IMR-90 (cell line): ENCODE measurements at regions not wholly inside any gene's neighbourhood (a gene's known extent, or its start where the extent isn't known, plus 50 kb on each side); places are given as distances from the start of the nearest gene placed in this dataset.
A peak's percentile ranks its signal among the peaks of the same experiment; 100 is the strongest.

Experiments
- ATAC-seq: fragments of 200-7000 bp; cut with Tn5 transposase; 2 replicates; pipeline ENCODE4 v1.9.1; 2020; ENCODE audit warnings: low read depth, mild to moderate bottlenecking, moderate library complexity
- BruUV-seq: library from RNA; stranded (reverse); fragments of 400-500 nt; replicated peaks from 2 replicates; lab custom pipeline; 2021; lab: Mats Ljungman, UMichigan
- CTCF ChIA-PET: fragments of 300-600 bp; formaldehyde crosslinking; extraction: SDS; loops from one replicate; lab custom pipeline; 2021; ENCODE audit warnings: antibody characterized with exemption; lab: Yijun Ruan, JAX
- POLR2A ChIA-PET: fragments of 300-600 bp; sonication (Branson Sonifier 250); formaldehyde crosslinking; loops from one replicate; lab custom pipeline; 2022; ENCODE audit warnings: antibody characterized with exemption; ENCODE audit not compliant: unreplicated experiment; lab: Charles Lee
- DNase-seq: peaks from one replicate; pipeline ENCODE4 v3.0.0; 2013
- H2AFZ ChIP-seq: replicated peaks from 2 replicates; pipeline ENCODE3; 2013; ENCODE audit warnings: low read length, mild to moderate bottlenecking; ENCODE audit not compliant: poor library complexity
- H2AK5ac ChIP-seq: 2 replicates; pipeline ENCODE4 v1.6.1; 2013; ENCODE audit warnings: low read depth, low read length, inconsistent platforms
- H2AK9ac ChIP-seq: replicated peaks from 2 replicates; pipeline ENCODE3; 2013; ENCODE audit warnings: mild to moderate bottlenecking, low read depth, low read length, moderate library complexity; ENCODE audit not compliant: poor library complexity
- H2BK120ac ChIP-seq: 2 replicates; pipeline ENCODE4 v1.6.1; 2013; ENCODE audit warnings: low read depth, low read length, inconsistent platforms
- H2BK15ac ChIP-seq: 3 replicates; pipeline ENCODE4 v1.6.1; 2013; ENCODE audit warnings: low read depth, low read length, inconsistent platforms
- H2BK20ac ChIP-seq: 2 replicates; pipeline ENCODE4 v1.6.1; 2013; ENCODE audit warnings: low read depth, mild to moderate bottlenecking, inconsistent platforms, low read length, moderate library complexity
- H2BK5ac ChIP-seq: 2 replicates; pipeline ENCODE4 v1.6.1; 2013; ENCODE audit warnings: mild to moderate bottlenecking, low read depth, low read length, inconsistent platforms; ENCODE audit not compliant: poor library complexity, severe bottlenecking
- H3K14ac ChIP-seq: replicated peaks from 2 replicates; pipeline ENCODE4 v1.6.1; 2013; ENCODE audit warnings: low read depth, low read length, inconsistent platforms
- H3K18ac ChIP-seq: 2 replicates; pipeline ENCODE4 v1.6.1; 2013; ENCODE audit warnings: low read depth, low read length, control low read depth
- H3K23ac ChIP-seq: 2 replicates; pipeline ENCODE4 v1.6.1; 2013; ENCODE audit warnings: low read depth, low read length, inconsistent platforms
- H3K27ac ChIP-seq: 2 replicates; pipeline ENCODE4 v1.5.1; 2013; ENCODE audit warnings: mild to moderate bottlenecking, control low read depth, low read length; ENCODE audit not compliant: insufficient read depth
- H3K27me3 ChIP-seq: 2 replicates; pipeline ENCODE4 v1.6.1; 2013; ENCODE audit warnings: low read length; ENCODE audit not compliant: control insufficient read depth, insufficient read depth
- H3K36me3 ChIP-seq: 2 replicates; pipeline ENCODE4 v1.6.1; 2013; ENCODE audit warnings: low read length, mixed read lengths; ENCODE audit not compliant: control insufficient read depth, insufficient read depth
- H3K4ac ChIP-seq: 2 replicates; pipeline ENCODE4 v1.6.1; 2013; ENCODE audit warnings: low read depth, low read length, inconsistent platforms
- H3K4me1 ChIP-seq: 2 replicates; pipeline ENCODE4 v1.6.1; 2013; ENCODE audit warnings: low read length, mixed read lengths; ENCODE audit not compliant: control insufficient read depth, insufficient read depth
- H3K4me2 ChIP-seq: 2 replicates; pipeline ENCODE4 v1.6.1; 2013; ENCODE audit warnings: low read depth, mild to moderate bottlenecking, control low read depth, low read length, moderate library complexity
- H3K4me3 ChIP-seq: 2 replicates; pipeline ENCODE4 v1.5.1; 2013; ENCODE audit warnings: low read depth, mild to moderate bottlenecking, control low read depth, low read length, moderate library complexity; ENCODE audit not compliant: insufficient read depth
- H3K56ac ChIP-seq: 2 replicates; pipeline ENCODE4 v1.6.1; 2013; ENCODE audit warnings: low read length, inconsistent platforms; ENCODE audit not compliant: insufficient read depth; ENCODE audit errors: extremely low read depth
- H3K79me1 ChIP-seq, 2 experiments: 2 replicates each; pipeline ENCODE4 v1.6.1; 2013; ENCODE audit warnings: low read length in 2 of 2, inconsistent platforms in 1 of 2, low read depth in 1 of 2
- H3K9ac ChIP-seq: 2 replicates; pipeline ENCODE4 v1.6.1; 2013; ENCODE audit warnings: low read depth, low read length, control low read depth
- H3K9me1 ChIP-seq: 2 replicates; pipeline ENCODE4 v1.6.1; 2013; ENCODE audit warnings: low read length, inconsistent platforms; ENCODE audit not compliant: insufficient read depth
- H3K9me3 ChIP-seq: 2 replicates; pipeline ENCODE4 v1.6.1; 2013; ENCODE audit warnings: low read length; ENCODE audit not compliant: control insufficient read depth, insufficient read depth
- H4K20me1 ChIP-seq: 2 replicates; pipeline ENCODE4 v1.6.1; 2013; ENCODE audit warnings: low read length, inconsistent platforms; ENCODE audit not compliant: insufficient read depth
- H4K5ac ChIP-seq: 2 replicates; pipeline ENCODE4 v1.6.1; 2013; ENCODE audit warnings: mild to moderate bottlenecking, low read depth, low read length, control low read depth
- H4K8ac ChIP-seq, 2 experiments: 2 replicates each; pipeline ENCODE4 v1.6.1; 2013; ENCODE audit warnings: low read depth in 2 of 2, low read length in 2 of 2, control low read depth in 1 of 2, inconsistent platforms in 1 of 2
- H4K91ac ChIP-seq: 2 replicates; pipeline ENCODE4 v1.6.1; 2013; ENCODE audit warnings: low read depth, low read length, inconsistent platforms; ENCODE audit not compliant: insufficient read depth
- BHLHE40 ChIP-seq: fragments of 150-350 bp; IDR thresholded peaks from 2 replicates; pipeline ENCODE4 v1.6.1; 2016; ENCODE audit warnings: mild to moderate bottlenecking, low read depth, low read length
- CEBPB ChIP-seq: IDR thresholded peaks from 2 replicates; pipeline ENCODE4 v1.6.1; 2012; ENCODE audit warnings: low read depth, low read length, improper control_type of control experiment
- WGBS, 2 experiments: methylation state at CpG; one replicate each; pipeline versions ENCODE4 v1.1.5 to v1.1.7; 2013; ENCODE audit warnings: missing lambda C conversion rate in 2 of 2; ENCODE audit not compliant: insufficient read length in 1 of 2; ENCODE audit errors: extremely low coverage in 2 of 2; 5-methylcytosine and 5-hydroxymethylcytosine counted together
- dilution Hi-C: fragments of 300-500 bp; cut with HindIII; formaldehyde crosslinking; loops from one replicate; pipeline ENCODE4 v1.14.3; 2018; ENCODE audit warnings: low sequenced_read_pairs; ENCODE audit not compliant: unreplicated experiment
- in situ Hi-C: fragments of 300-500 bp; cut with MboI; formaldehyde crosslinking; loops from 3 replicates; pipeline ENCODE4 v1.14.3; 2019; ENCODE audit warnings: low sequenced_read_pairs, inconsistent platforms, mixed read lengths
- intact Hi-C: fragments of 100-400 bp; cut with micrococcal nuclease; formaldehyde crosslinking; loops from 2 replicates; pipeline ENCODE4 v1.10.0; 2022

- no peak overlapping the region for H3K18ac ChIP-seq
- no peaks in the 10 kb centered on the region for H3K79me1 ChIP-seq
- no CpG with 5 or more reads among the region's 2 CpGs for WGBS, 2 experiments
- no peak overlapping the region for H4K5ac ChIP-seq
- H3K36me3 ChIP-seq, result no peaks in the 10 kb centered on the region
- no peak overlapping the region for H3K4me3 ChIP-seq
- H2AFZ ChIP-seq, result no peak overlapping the region
- H3K23ac ChIP-seq, result no peak overlapping the region
- H2BK5ac ChIP-seq, result no peak overlapping the region
- H4K91ac ChIP-seq, result no peak overlapping the region
- CTCF ChIA-PET, result no interaction called here
- no peaks in the 10 kb centered on the region for H3K9me3 ChIP-seq
- ATAC-seq (no peak), DNase-seq (no peak)
- H3K14ac ChIP-seq, result no peak overlapping the region
- no peak overlapping the region for H3K27ac ChIP-seq
- H3K4me2 ChIP-seq, result no peak overlapping the region
- no peak overlapping the region for H3K4ac ChIP-seq
- no peak overlapping the region for H2BK15ac ChIP-seq
- no peak overlapping the region for H2BK20ac ChIP-seq
- POLR2A ChIA-PET, result no interaction called here
- peak; percentile 24; the same call in 1 of the 2 replicates for TF ChIP-seq CEBPB
- TF ChIP-seq BHLHE40, result no peak
- H2AK9ac ChIP-seq, result no peak overlapping the region
- no peaks in the 10 kb centered on the region for H3K27me3 ChIP-seq
- dilution Hi-C loops, result no loop called here
- no TSS peak for BruUV-seq
- intact Hi-C loops, result no loop called here
- no peak overlapping the region for H2AK5ac ChIP-seq
- in situ Hi-C loops, result no loop called here
- no peaks in the 10 kb centered on the region for H4K20me1 ChIP-seq
- no peaks in the 10 kb centered on the region for H3K4me1 ChIP-seq
- H3K9me1 ChIP-seq, result no peaks in the 10 kb centered on the region
- H2BK120ac ChIP-seq, result no peak overlapping the region
- no peak overlapping the region for H3K56ac ChIP-seq
- no peak overlapping the region for H4K8ac ChIP-seq
- H3K9ac ChIP-seq, result no peak overlapping the region
Measured at GRCh38 chr16:59719121-59719520, 985.0 kb upstream of the GOT2 start.
